Right renal pelvis (tissue), 4 donors: ENCODE measurements at regions not wholly inside any gene's neighbourhood (a gene's known extent, or its start where the extent isn't known, plus 50 kb on each side); places are given as distances from the start of the nearest gene placed in this dataset.
"Not testable (repeated sequence)": the region's sequence is repeated elsewhere in the genome, so short reads cannot be mapped to it uniquely, and the experiment has no call there.

ENCODE experiments used
- DNase-seq, 4 donors: peaks; one replicate each; pipeline ENCODE4 v3.0.0-alpha.2; 2013; ENCODE audit warnings: low read depth in 4 of 4, low spot score in 3 of 4, missing footprints in 1 of 4

DNA sequence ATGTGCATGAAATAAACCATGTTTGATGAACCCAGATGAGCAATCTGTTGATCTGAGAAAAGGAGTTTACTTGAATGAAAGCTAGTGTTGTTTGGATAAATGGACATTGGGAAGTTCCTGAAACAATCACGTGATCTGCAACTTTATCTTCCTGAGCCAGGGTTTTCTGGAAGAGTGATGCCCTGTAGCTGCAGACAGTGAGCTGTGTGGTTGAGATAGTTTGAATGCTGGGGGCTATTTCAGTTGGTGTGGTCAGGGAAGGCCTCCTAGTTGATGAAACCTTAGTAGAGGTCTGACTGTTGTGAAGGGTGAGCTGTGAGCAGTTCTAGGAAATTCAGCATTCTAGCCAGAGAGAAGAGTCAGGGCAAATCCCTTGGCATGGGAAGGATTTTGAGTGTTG lies 643.7 kb downstream of the UTRN start:
- no peak for DNase-seq

DNA sequence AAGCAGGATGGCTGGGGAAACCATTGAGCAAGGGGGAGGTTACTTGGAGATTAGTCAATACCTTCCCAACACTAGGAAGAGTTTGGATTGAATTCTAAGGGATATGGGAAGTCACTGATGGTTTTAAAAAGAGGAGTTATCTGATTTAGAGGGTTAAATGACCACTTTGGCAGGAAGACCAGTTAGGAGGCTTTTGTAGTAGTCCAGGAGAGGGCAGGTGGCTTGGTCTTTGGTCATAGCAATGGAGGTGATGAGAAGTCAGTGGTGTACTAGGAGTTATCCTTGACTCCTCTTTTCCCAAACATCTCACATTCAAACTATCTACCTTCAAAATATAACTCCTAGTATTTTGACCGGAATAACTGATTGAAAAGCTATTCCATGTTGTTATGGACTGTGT lies 644.1 kb downstream of the UTRN start:
- DNase-seq, result no peak

DNA sequence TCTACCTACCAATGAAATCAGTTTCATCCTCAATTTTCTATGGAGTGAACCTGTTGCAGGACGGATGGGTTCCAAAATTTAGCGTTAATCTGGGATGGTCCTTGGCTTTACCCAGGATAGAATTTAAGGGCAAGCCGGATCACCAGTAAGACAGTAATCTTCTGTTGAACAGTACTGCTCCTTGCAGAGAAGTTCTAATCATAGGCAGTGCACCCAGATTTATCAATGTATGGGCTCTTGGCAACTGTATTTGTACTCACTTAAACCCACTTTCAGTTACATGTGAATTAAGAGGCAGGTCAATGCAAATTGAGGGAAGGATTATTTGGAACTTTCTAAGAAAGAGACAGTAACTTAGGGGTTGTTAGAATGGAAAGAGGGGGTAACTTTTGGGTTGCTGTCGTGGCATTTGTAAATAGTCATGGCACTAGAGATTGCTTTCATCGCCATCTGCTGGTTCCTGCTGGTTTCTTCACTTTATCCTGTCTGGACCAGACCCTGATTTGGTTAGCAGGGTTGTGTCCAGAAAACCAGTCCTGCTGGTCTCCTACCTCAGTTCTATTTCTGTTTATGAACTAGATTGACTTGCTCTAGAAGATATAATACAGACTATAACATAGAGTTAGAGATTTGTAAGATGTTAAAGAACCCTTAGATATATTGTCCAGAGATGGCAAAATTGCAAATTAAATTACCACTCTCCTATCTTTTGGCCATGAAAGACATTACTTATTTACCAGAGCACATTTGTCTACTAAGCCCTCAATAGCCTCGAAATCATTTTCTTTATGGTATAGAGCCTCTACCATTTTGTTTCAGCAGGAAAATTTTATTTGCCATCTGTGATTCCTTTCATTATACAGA lies 646.3 kb downstream of the UTRN start:
- peak in 2 of 4 donors; percentile 12 to 17 for DNase-seq

DNA sequence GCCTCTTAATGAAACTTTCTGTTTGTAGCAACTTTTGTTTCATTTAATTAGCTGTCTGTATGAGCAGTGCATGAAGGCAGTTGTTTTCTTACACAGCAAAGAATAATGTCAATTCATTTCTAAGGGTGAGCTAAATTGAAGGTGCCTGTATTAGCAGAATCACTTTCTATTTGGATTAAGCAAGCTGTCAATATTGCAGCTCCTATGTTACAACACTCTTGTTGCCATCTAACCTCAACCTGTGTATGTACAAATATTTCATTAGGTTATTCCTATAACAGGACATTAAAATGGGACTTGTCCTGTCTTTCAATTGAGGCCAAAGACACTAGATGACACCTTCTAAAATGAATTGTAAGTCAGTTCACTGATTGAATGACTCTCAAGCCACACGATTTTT lies 647.5 kb downstream of the UTRN start:
- no peak for DNase-seq

DNA sequence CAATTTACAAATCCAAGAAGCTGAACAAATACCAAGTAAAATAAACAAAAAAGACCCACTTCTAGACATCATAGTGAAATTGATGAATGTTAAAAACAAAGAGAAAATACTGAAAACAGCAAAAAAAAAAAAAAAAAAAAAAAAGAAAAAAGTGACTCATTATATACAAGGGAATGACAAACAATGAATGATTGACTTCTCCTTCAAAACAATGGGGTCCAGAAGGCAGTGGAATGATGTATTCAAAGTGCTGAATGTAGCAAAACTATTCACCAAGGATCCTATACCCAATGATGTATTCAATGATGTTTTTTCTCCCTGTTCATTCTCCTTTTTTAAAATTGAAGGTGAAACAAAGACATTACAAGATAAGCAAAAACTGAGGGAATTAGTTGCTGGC lies 650.0 kb downstream of the UTRN start:
- no peak for DNase-seq

DNA sequence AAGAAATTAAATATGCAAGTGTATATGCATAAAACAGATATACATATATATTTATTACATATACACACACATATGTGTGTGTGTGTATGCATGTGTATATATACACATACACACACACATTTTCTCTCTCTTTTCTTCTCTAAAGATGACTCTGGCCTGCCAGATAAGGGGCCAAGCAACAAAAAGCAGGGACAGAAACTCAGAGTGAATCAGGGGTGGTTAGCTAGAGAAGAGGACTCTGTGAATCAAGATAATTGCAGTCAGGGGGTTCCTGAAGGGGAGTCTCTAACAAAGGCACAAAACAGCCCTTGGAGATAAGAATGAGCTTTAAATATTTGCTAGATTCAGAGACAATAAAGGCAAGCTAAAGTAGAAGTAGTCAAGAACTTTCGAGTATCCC lies 650.5 kb downstream of the UTRN start:
- no peak for DNase-seq

DNA sequence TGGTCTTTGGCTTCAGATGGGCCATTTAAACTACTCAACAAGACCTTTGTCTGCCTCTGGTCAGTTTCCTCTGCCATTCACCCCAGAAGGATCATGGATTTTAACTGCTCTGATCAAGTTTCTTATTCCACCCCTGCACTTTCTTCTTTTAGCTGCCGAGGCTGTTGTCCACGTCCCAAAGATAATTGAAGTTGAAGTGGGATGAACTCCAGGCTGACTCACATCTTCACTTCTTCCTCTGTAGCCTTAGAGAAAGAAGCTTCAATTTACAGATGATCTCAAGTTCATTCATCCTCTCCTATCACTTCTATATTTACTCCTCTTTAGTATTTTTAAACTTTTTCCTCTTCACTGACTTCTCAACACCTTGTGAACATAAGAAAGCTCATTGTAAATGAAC lies 651.6 kb downstream of the UTRN start:
- no peak for DNase-seq

DNA sequence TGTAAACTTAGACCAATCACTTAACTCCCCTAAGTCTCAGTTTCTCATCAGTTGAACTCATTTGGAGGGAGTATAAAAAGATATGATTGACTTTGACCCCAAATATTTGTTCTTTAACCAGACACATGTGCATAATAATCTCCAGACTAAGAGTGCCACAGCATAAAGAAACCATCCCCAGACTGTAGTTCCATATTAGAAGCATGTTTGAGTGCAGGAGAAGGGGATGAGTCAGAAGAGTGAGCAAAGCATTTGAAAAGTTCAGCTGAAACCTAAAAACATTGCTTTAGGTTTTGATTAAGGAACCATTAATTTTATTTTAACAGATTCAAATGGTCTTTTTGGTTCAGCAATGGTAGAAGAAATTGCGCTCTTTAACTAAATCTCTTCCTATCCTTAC lies 654.8 kb downstream of the UTRN start:
- DNase-seq, result no peak

DNA sequence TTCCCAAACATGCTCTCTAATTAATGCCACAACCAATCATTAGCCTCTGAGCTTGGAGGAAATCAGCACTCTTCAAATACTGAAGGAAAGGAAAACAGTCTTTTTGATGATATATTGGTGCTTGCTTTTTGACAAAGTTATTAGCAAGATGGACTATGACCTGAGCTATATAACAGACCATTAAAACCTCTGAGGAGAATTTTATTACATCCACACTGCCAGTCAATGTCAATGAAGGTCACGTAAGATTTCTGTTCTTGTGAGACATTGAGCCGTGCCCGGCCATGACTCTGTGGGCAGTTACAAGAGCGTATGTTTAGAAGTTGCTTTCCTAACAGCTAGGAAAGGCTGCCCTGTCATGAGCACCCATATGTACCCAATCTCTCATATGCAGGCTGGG lies 659.0 kb downstream of the UTRN start:
- peak in 3 of 4 donors; percentile 9 to 16 (median 10) for DNase-seq

DNA sequence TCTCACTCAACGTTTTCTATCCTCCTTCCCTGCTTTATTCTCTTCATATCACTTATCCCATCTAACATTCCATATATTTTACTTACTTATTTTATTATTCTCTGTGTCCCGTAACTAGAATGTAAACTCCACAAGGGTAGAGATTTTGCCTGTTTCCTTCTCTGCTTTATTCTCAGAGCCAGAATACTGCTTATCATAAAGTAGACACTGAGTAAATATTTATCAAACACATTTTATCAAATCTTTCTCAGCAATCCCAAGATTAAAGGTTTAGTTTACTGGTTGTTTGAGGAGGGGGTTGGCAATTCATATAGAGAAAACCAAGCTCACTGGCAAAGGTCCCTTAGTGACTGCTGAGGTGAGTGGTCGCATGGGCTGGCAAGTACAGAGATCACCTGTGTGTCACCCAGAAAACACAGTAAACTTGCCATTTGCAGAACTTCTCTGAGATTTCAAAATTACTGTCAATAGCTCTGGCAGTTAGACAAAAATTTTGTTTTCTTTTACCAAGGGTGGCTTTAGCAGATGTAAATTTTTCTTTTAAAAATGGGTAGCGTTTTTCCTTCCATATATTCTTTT lies 662.4 kb downstream of the UTRN start:
- DNase-seq, result no peak

DNA sequence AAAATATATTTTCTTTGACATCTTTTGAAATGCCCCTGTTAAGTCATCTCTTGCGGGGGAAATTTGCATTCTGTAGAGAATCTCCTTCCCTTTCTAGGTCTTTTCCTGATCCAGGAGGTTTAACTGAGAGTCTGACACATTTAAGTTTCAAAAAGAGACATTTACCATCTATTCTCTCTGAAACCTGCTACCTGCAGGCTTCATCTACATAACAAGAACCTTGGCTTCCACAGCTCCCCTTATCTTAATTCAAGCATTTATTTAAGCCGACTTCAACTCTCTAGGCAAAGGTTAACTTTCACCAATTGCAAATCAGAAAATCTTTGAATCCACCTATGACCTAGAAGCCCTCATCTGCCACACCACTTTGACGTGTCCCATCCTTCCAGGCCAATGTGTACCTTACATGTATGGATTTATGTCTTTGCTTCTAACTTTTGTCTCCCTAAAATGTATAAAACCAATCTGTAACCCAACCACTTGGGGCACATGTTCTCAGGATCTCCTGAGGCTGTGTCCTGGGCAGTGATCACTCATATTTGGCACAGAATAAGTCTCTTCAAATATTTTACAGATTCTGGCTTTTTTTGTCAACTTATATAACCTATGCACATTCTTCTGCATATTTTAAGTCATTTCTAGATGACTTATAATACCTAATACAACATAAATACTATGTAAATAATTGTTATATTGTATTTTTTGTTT lies 666.7 kb downstream of the UTRN start:
- no peak for DNase-seq

DNA sequence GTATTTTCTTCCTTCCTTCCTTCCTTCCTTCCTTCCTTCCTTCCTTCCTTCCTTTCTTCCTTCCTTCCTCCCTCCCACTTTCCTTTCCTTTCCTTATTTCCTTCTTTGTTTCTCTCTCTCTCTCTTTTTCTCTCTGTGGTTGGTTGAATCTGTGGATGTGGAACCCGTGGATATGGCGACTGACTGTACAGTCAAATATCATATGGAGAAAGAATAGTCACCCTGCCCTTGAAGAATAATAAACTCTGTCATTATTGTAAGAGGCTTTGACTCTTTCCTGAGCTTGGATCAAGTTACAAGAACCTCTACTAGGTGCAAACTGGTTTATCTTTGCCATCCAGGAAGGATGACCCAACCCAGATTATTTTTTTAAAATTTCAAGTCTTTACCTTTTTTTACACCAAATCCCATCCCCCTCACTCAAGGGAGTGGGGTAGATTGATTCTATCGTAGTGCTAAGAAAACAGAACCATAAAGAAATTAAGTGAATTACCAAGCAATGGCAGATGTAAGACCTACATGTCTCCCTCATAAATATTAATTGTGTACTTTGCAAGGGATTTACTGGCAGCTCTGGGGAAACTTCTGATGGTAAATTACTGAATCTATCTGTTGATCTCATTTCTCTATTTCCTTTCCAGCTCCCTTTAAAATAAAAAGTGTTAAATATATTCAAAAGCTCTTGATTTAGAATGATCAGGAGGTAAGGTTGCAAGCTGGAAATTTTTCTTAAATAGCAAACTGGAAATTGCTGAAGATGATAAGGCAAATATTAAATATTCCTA lies 667.5 kb downstream of the UTRN start:
- no peak for DNase-seq

DNA sequence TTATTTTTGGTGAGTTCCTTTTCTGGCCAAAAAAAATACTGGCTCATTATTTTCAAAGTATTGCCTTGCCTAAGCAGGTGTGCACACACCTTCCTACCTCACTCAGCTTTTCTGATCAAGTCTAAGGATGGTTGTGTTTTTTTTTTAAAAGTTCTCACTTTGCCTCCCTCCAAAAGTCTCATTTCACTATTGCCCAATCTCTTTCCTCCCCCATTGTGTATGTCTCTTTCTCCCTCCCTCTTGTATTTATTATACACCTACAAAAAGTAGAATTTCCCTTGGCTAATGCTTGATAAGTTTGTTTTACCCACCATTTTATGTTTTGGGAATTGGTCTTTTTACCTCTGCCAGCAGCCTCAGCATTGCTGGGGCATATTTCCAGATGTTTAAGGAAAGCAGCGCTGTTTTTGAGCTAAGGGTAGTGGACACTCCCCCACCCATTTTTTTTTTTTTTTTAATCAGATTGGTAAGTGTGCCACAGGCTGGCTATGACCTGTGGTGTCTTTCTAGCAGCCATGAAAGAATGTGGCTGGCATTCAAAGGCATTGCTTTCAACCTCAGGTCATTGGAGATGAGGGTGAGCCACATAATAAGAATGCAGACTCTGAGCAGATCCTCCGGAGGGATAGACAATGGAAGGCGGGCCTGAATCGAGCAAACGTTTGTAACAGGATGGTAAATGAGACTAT lies 668.6 kb downstream of the UTRN start:
- DNase-seq, result no peak

DNA sequence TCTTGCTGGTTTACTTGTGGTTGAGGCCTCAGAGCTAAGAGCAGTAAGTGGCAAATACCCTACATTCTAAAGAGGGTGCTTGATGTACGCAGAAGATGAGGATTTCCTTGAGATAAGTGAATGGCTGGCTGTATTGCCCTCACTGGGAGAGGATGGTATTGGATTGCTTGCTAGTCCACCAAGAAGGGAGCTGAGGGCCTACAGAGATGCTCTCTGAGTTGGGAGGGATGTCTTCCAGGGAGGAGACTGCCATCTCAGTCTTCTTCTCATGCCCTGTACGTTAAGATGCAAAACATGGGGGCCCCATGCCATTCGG lies 669.1 kb downstream of the UTRN start:
- DNase-seq, result no peak

DNA sequence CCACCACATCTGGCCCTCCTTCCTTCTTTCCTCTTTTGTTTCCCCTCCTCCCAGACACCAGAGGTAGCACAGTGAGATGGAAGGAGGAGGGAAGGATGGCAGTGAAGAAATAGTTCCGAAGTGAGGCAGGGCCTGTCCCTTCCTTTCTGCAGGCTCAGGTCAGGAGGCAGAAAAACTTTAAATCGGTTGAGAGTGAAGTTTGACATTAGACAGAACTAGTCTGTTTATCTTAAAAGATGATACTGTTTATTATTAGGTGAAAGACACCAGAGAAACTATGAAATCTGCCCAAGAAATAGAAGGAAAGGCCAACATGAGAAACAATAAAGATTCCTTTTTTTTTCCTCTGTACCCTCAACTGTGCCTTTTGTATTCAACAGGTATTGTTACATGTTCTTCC lies 670.3 kb downstream of the UTRN start:
- no peak for DNase-seq

DNA sequence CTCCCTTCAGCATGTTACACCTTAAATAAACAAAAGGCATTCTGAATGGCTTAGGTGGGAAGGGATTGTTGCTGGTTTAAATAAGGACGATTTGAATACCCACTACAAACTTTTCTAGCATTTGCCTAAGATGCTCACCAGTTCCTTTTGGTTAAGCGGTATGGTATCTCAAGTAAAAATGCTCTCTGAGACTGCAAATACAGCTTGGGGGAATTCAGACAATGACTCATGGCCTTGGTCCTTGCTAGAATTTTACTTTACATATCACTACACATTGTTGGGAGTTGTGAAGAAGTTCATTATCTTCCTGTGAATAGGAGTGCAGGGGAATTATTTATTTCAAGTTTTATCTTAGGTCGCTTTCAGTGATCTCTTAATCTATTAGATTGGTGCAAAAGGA lies 670.7 kb downstream of the UTRN start:
- DNase-seq, result no peak

DNA sequence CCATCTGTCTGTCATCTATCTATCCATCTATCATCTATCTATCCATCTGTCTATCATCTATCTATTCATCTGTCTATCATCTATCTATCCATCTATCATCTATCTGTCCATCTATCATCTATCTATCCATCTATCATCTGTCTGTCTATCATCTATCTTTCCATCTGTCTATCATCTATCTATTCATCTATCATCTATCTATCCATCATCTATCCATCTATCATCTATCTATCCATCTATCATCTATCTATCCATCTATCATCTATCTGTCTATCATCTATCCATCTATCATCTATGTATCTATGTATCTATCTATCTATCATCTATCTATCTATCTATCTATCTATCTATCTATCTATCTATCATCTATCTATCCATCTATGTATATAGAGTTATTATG lies 671.6 kb downstream of the UTRN start:
- DNase-seq, result not testable (repeated sequence)

DNA sequence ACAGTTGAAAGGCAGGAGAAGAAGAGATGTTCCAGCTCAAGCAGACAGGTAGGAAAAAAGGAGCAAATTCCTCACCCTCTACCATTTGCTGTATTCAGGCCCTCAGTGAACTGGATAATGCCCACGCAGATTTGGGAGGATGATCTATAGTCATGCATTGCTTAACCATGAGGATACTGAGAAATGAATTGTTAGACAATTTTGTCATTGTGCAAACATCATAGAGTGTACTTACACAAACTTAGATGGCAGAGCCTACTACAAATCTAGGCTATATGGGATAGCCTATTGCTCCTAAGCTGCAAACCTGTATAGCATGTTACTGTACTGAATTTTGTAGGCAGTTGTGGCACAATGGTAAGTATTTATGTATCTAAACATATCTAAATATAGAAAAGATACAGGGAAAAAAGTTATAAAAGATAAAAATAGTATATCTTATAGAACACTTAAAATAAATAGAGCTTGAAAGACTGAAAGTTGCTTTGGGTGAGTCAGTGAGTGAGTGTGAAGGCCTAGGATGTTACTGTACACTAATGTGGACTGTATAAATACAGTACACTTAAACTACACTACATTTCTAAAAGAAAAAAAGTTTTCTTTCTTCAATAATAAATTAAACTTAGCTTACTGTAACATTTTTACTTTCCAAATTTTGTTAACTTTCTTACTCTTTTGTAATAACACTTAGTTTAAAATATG lies 672.3 kb downstream of the UTRN start:
- DNase-seq, result no peak

DNA sequence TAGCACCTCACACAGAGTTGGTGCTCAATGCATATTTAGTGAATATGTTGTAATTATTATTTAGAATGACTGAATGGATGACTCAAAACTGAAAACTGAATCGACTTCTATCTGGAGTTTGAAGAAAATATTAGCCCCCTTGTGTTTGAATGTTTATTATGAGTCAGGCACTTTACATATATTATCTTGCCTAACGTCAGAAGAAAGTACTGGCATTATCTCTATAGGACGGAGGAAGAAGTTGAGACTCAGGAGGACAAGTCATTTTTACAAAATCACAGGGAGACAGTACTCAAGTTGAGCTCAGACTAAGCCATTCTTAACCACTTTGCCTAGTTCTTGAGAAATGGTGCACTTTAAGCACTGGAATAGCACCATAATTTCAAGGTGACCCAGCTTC lies 684.0 kb downstream of the UTRN start:
- no peak for DNase-seq
